ENCODE measurements at regions not wholly inside any gene's neighbourhood (a gene's known extent, or its start where the extent isn't known, plus 50 kb on each side); places are given as distances from the start of the nearest gene placed in this dataset.

DNA sequence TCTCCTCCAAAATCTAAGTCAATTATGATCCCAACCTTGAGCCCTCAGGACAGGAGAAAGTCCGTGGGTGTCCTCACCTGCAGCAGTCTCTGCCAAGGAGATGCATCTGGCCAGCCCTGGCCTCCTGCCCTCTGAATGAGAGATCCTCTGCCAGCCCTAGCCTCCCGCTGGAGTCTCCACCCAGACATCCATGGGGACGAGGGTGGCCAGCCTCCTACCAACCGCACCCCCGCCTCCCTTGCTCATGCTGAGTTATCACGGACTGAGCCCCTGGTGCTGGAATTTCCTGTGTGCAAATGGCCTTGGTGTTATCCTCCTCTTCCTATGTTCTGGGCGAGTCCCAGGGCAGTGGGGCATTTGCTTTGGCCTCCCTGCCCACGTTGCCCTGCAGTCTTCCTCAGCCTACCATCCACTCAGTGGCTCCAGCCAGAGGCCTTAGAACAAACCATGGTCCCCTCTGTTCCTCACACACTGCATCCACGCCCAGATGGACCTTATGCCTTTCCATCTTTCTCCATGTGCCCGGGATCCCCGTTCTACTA, 116.4 kb downstream of the ACKR3 start:
- no peak for TF ChIP-seq SMC3 (IDR thresholded peaks at IDR 0.05; ENCODE audit: low read depth, low read length)
- TF ChIP-seq, protein P1, sequence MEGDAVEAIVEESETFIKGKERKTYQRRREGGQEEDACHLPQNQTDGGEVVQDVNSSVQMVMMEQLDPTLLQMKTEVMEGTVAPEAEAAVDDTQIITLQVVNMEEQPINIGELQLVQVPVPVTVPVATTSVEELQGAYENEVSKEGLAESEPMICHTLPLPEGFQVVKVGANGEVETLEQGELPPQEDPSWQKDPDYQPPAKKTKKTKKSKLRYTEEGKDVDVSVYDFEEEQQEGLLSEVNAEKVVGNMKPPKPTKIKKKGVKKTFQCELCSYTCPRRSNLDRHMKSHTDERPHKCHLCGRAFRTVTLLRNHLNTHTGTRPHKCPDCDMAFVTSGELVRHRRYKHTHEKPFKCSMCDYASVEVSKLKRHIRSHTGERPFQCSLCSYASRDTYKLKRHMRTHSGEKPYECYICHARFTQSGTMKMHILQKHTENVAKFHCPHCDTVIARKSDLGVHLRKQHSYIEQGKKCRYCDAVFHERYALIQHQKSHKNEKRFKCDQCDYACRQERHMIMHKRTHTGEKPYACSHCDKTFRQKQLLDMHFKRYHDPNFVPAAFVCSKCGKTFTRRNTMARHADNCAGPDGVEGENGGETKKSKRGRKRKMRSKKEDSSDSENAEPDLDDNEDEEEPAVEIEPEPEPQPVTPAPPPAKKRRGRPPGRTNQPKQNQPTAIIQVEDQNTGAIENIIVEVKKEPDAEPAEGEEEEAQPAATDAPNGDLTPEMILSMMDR (IDR thresholded peaks at IDR 0.05): no peak
